Right renal pelvis (tissue), 4 donors: ENCODE measurements at regions not wholly inside any gene's neighbourhood (a gene's known extent, or its start where the extent isn't known, plus 50 kb on each side); places are given as distances from the start of the nearest gene placed in this dataset.
A peak's percentile ranks its signal among the peaks of the same experiment; 100 is the strongest.

Source experiments
- DNase-seq, 4 donors: peaks; one replicate each; pipeline ENCODE4 v3.0.0-alpha.2; 2013; ENCODE audit warnings: low read depth in 4 of 4, low spot score in 3 of 4, missing footprints in 1 of 4

- no peak for DNase-seq
Observed at GRCh38 chr9:111150181-111150580, 111.9 kb upstream of the LPAR1 start.

- no peak for DNase-seq
Observed at GRCh38 chr9:111149018-111149759, 110.9 kb upstream of the LPAR1 start.

DNA sequence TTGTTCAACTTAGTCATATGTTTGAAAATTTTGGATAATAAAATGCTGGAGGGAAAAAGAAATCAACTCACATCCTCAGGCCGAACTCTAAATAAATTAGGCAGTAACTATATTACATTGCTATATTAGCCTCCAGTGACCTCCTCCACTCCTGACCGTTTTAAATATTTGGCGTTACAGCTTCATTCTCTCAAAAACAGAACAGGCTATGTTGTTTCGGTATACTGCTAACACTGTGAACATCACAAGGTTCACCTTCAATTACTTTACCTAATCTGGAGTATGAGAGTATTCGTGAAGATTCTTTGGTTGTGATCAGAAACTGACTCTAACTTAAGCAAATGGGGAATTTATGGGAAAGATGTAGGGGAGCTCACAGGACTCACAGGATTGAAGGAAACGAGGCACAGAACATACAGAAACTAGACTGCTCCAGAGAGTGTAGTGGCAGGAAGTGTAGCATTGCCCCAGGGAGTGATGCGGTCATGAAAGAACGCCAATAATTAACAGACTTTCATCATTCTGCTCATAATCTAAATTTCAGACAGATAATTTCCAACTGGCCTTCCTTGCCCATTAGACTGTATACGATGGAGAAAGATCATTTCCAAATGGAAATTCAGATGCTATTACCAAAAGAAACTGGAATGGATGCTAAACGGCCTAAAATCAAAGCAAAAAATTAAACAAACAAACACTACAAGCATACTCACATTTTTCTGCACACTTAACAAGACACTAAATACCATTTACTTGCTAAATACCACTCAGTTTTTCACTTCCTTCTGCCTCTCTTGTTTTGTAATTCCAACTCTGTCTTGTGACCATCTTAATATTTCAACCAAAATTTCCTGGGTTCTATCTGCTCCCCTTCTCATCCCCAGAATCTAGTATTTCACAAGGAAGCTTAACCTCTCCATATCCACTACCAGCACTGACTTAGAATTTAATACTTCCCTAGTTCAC, 110.1 kb upstream of the LPAR1 start:
- no peak for DNase-seq

GRCh38 chr9:111147041-111147440, 108.8 kb upstream of the LPAR1 start:
- DNase-seq, result no peak

GRCh38 chr9:111144741-111145140, 106.5 kb upstream of the LPAR1 start:
- DNase-seq, result no peak

- no peak for DNase-seq
Observed at GRCh38 chr9:111136180-111136579, 97.9 kb upstream of the LPAR1 start.

DNA sequence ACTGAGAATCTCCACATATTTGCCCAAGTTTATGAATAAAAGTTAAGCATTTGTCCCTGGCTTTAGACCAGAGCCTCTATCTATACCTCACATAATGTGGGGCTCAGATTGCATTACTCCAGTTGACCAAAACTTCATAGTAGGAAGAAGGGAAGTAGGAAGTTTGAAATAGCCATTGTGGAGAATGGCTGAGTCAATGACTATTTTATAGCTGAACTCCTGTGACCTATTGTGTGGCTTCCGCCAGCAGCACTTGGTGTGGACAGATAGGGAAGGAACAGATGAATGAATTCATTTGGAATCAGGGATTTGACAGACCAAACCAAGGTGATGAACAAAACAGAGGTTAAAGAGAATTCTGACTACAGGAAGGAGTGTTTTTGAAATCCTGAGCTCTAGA, 92.9 kb upstream of the LPAR1 start:
- no peak for DNase-seq

DNA sequence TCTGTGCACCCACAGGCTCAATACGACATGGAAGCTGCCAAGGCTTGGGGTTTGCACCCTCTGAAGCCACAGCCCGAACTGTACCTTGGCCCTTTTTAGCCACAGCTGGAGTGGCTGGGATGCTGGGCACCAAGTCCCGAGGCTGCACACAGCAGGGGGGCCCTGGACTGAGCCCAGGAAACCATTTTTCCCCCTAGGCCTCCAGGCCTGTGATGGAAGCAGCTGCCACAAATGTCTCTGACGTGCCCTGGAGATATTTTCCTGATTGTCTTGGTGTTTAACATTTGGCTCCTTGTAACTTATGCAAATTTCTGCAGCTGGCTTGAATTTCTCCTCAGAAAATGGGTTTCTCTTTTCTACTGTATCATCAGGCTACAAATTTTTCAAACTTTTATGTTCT, 82.3 kb upstream of the LPAR1 start:
- DNase-seq, result no peak

DNA sequence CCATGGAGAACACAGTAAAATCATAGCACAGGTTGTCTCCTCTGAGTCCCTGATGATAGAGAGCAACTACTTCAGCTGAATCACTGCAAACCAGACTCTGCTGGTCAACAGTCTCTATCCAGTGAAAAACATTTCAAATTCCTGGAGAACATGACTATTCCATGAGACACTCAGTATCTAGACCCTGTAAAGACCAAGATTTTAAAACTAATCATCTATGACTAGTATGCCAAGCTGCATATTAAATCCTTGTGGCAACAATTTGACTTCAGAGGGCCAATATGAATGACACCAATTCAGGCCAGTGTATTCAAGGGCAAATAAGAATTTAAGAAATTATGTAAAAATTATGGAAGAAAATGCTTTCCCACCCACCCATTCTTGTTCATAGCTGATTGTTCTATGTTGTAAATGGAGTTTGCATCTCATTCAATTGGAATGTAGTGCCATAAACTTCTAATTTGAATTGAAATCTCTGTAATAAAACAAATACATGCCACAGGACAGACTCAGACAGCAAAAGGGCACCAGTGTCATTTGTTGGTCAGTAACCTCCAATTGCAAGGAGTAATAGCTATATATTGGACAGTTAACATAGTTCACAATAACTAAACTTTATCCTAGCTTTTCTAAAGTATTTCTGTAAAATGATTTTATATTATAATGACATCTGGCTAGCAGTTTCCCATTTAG, 80.1 kb upstream of the LPAR1 start:
- no peak for DNase-seq

GRCh38 chr9:111114486-111114885, 76.2 kb upstream of the LPAR1 start:
- no peak for DNase-seq

DNA sequence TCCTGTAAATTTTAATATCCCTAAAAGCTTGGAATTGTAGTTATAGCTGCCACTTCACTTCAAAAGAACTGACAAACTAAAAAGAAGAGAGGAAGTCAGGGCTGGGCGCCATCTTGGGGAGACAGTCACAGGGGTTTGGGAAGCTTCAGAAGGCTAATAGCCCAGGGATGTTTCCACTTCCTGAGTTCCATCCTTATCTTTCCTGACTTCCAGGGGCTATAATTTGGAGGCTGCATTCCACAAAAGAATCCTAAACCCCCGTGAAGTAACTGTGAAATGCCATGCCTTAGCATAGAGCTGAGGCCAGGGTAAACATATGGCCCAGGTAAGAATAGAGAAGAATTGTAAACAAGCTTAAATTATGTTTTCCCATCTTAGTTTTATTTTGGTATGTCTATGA, 75.4 kb upstream of the LPAR1 start:
- DNase-seq, result no peak

- no peak for DNase-seq
Observed at GRCh38 chr9:111110805-111111204, 72.5 kb upstream of the LPAR1 start.

DNA sequence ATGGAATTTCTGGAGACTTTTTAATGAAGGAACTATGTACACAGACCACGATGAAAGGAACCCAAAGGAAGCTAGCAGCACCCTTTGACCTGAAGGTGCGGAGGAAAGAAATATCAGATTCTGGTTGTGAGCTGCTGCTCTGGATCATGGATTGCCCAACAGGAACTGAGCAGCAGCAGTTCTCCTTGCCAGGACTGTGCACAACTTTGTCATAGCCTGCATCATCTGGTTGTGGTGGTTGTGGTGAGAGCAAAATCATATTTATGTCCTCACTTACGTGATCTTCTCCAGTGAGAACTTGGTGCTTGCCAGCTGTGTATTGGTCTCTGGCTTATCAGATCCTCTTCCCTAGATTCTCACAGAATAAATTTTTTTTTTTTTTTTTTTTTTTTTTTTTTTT, 70.7 kb upstream of the LPAR1 start:
- no peak for DNase-seq

DNA sequence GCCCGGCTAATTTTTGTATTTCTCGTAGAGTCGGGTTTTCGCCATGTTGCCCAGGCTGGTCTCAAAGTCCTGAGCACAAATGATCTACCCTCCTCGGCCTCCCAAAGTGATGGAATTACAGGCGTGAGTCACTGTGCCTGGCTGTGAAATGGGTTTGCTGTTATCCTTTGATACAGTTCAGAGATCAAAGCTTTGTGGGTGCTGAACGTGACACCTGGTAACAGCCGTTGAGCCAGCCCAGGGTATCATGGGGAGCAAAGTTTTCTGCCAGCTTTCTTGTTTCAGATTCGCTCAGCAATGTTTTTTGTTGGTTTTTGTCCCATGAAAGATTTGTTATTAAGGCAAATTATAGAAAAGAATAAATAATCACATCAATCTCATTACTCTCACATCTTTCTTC, 68.9 kb upstream of the LPAR1 start:
- no peak for DNase-seq

- DNase-seq, result no peak
Observed at GRCh38 chr9:111106202-111106601, 67.9 kb upstream of the LPAR1 start.

DNA sequence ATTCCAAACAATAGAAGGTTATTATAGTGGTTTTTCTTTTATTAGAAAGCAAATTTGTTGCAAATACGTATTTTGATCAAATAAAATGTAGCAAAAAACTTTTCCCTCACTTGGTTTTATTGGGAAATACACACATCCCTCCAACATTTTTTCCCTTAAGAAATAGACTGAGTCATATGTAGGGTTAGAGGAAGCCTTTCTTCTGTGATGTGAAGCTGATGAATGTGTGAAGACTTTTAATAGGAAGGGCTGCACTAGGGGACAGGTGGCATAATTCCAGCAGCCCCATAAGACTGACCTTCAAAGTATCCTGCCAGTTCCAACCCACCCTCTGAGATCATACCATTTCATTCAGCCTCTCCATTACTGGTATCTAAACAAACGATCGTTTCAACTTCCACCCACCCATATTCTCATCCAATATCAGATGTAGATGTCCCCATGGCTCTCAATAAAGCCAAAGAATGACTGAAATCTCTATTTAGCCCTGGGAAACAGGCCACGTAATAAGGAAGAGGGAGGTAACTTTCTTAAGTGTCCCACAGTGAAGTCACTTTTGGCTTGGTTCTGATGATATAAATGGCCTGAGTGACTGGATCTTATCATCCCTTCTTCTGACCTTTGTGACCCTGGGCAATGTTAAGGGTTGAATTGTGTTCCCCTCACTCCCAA, 64.7 kb upstream of the LPAR1 start:
- no peak for DNase-seq

DNA sequence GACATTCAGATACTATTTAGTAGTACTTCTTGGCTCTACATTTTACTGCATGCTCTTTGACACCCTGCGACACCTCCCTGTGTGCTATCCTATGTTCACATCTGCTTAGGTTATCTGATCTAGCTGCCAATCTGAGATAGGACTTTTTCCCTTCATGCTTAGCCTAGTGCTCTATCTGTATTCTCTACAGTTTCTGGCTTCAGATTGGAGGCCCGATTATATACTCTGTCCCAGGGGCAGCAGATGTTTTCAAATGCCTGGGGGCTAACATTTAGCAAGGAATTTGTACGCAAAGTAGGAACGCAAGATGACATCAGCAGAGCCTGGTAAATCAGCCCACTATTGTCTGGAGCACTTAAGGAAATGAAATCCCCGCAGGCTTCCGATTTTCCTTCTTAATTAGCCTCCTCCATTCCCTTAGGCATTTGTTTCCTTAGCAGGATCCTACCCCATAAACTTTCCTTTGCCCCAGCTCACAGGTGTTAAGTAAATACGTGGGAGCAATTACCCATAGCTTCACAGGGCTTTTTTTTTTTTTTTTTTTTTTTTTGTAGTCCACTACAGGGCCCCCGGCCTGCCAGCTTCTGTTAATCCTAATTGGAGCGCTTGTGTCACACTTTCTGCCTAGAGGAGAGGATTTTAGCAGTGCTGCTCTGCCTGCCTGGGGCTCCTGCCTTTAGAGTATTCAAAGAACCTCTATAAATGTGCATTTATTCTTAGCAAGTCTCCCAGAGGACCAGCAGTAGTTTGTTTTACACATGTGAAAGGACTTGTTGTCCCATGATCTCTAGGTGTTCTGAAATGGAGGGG, 61.1 kb upstream of the LPAR1 start:
- DNase-seq, result no peak

DNA sequence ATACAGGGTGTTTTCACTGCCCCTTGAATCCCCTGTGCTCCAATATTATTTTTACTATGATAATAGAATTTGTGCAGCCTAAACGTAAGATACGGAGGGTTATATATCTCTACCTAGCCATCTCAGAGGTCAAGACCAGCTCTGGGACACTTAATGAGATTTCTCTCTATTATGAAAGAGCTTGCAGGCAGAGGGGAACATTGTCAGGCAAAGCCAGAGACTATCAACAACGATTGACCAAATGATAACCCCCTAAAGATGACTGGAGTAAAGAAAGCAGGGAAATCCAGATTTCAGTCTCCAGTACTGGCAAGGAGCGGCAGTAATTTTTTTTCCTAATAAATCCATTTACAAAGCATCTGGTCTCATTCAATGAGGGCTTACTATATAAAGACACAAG, 59.8 kb upstream of the LPAR1 start:
- no peak for DNase-seq

GRCh38 chr9:111096051-111096450, 57.8 kb upstream of the LPAR1 start:
- DNase-seq, result no peak

DNA sequence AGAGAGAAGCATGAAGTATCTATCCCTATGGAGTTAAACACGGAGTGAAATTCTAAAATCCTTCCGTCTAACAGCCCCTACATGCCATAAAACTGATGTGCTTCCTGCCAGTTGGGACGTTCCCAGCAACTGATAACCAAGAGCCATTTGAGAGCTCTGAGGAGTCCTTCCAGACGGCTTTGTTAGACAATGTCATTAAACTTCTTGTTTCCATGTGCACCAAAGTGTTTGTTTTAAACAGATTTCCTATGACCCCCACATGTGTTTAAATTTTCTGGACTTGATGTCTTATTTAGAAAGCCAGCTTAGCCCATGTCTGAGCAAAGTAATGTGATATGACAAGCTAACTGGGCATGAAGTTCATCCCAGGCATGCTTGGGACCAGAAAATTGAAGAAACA, 57.2 kb upstream of the LPAR1 start:
- DNase-seq, result peak in 1 of 4 donors; percentile 16
